Peyer's patch (tissue), 4 donors: ENCODE measurements at regions not wholly inside any gene's neighbourhood (a gene's known extent, or its start where the extent isn't known, plus 50 kb on each side); places are given as distances from the start of the nearest gene placed in this dataset.

Experiments used
- DNase-seq, 3 donors: peaks; one replicate each; pipeline ENCODE4 v3.0.0-alpha.2; 2017 to 2019
- H3K27ac ChIP-seq, 4 donors: fragments of 200-600 bp; sonication (generic); one replicate each; pipeline ENCODE4 v1.5.1; 2016 to 2019
- H3K27me3 ChIP-seq, 2 donors: fragments of 200-600 bp; sonication (generic); one replicate each; pipeline ENCODE4 v1.5.1; 2019
- H3K36me3 ChIP-seq, 3 donors: fragments of 200-600 bp; sonication (generic); one replicate each; pipeline ENCODE4 v1.5.1; 2016 to 2019
- H3K4me1 ChIP-seq, 4 donors: fragments of 200-600 bp; sonication (generic); one replicate each; pipeline ENCODE4 v1.5.1; 2016 to 2019
- H3K4me3 ChIP-seq, 4 donors: fragments of 200-600 bp; sonication (generic); 1 replicate in 3 of 4; 2 replicates in 1 of 4; pipeline ENCODE4 v1.5.1; 2016 to 2019; ENCODE audit warnings: mild to moderate bottlenecking in 1 of 4
- H3K9me3 ChIP-seq, 4 donors: fragments of 200-600 bp; sonication (generic); one replicate each; pipeline ENCODE4 v1.5.1; 2016 to 2019; ENCODE audit warnings: mild to moderate bottlenecking in 1 of 4
- CTCF ChIP-seq, 6 experiments: fragments of 450-650 bp in 4 of 6; fragments of 200-600 bp in 2 of 6; sonication (generic) in 1 of 6; IDR thresholded peaks; one replicate each; pipeline ENCODE4 v1.5.1; 2017 to 2019; ENCODE audit warnings: antibody characterized with exemption in 6 of 6, mild to moderate bottlenecking in 3 of 6, moderate library complexity in 1 of 6
- POLR2A ChIP-seq, 2 donors: fragments of 450-650 bp; IDR thresholded peaks; one replicate each; pipeline ENCODE4 v1.5.1; 2017; ENCODE audit warnings: antibody characterized with exemption in 2 of 2, mild to moderate bottlenecking in 2 of 2, moderate library complexity in 2 of 2

GRCh38 chr11:37671321-37671720 is 1073.3 kb upstream of the RAG2 start:
- Histone ChIP-seq H3K27me3 (no peaks in the 10 kb centered on the region), H3K36me3 (no peaks in the 10 kb centered on the region)
- TF ChIP-seq CTCF (IDR thresholded peaks at IDR 0.05) = no peak
- TF ChIP-seq POLR2A (IDR thresholded peaks at IDR 0.05) = no peak

GRCh38 chr11:37666960-37667359 is 1068.9 kb upstream of the RAG2 start:
- no peak for DNase-seq
- Histone ChIP-seq H3K27me3 (no peaks in the 10 kb centered on the region), H3K9me3 (no peaks in the 10 kb centered on the region), H3K4me3 (no peak overlapping the region), H3K4me1 (no peaks in the 10 kb centered on the region), H3K36me3 (no peaks in the 10 kb centered on the region), H3K27ac (no peak overlapping the region)
- TF ChIP-seq POLR2A (IDR thresholded peaks at IDR 0.05) (no peak), CTCF (IDR thresholded peaks at IDR 0.05) (no peak)

More at GRCh38 chr11:37671321-37671720, 1073.3 kb upstream of the RAG2 start:
- no peak for DNase-seq
- Histone ChIP-seq H3K27ac (no peak overlapping the region), H3K4me1 (no peaks in the 10 kb centered on the region), H3K9me3 (no peaks in the 10 kb centered on the region), H3K4me3 (no peak overlapping the region)

- no peak overlapping the region for H3K4me3 ChIP-seq
- H3K36me3 ChIP-seq = no peaks in the 10 kb centered on the region
- H3K27me3 ChIP-seq = no peaks in the 10 kb centered on the region
- TF ChIP-seq CTCF (IDR thresholded peaks at IDR 0.05) (peak in 3 of 6 experiments; percentile 49 to 71 (median 57)), POLR2A (IDR thresholded peaks at IDR 0.05) (no peak)
- no peaks in the 10 kb centered on the region for H3K9me3 ChIP-seq
- H3K27ac ChIP-seq = no peak overlapping the region
- DNase-seq = no peak
- no peaks in the 10 kb centered on the region for H3K4me1 ChIP-seq
Observed at GRCh38 chr11:37657645-37658044, 1059.6 kb upstream of the RAG2 start.

DNA sequence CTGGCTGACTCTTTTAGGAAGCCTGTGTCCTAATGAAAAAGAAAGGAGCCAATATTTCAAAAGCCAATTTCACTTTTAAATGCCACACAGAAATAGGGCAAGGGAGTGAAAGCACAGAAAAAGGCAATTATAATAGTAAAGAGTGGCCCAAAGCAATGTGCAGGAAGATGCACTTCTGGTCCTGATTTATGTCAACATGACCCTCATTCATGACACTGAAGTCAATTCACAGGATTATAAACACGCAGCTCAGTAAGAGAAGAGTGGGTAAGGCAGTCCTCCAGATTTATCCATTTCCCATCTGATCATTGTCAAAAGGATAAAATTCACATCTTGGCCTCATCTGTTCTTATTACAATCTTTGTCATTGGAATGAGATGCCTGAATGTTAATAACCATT is 1049.7 kb upstream of the RAG2 start:
- H3K27ac ChIP-seq = no peak overlapping the region
- no peak overlapping the region for H3K4me3 ChIP-seq
- H3K36me3 ChIP-seq = no peaks in the 10 kb centered on the region
- no peaks in the 10 kb centered on the region for H3K27me3 ChIP-seq
- no peaks in the 10 kb centered on the region for H3K9me3 ChIP-seq
- H3K4me1 ChIP-seq = peaks cover 0 to 11% (median 0%) of the 10 kb centered on the region in 4 donors
- no peak for DNase-seq
- no peak for TF ChIP-seq POLR2A (IDR thresholded peaks at IDR 0.05)
- no peak for TF ChIP-seq CTCF (IDR thresholded peaks at IDR 0.05)

DNA sequence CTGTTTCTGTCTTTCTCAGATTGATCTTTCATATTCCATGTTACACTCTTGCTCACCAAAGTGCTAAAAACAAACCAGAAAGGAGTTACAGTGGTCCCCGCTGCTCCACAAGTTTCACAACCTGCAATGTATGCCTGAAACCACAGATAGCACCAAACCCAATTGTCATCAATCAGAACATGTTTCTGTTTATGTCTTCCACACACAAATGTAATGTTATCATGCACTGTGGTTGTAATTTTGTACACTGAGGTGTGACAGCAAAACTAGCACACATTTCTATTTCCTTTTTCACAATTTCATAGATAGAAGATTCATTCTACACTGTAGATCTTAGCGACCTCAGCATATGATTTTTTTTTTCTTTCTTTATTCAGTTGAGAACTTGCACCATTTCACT is 1045.9 kb upstream of the RAG2 start:
- H3K27ac ChIP-seq = no peak overlapping the region
- no peaks in the 10 kb centered on the region for H3K36me3 ChIP-seq
- no peak overlapping the region for H3K4me3 ChIP-seq
- peaks cover 0 to 11% (median 0%) of the 10 kb centered on the region in 4 donors for H3K4me1 ChIP-seq
- no peak for DNase-seq
- no peaks in the 10 kb centered on the region for H3K9me3 ChIP-seq
- TF ChIP-seq CTCF (IDR thresholded peaks at IDR 0.05) = no peak
- TF ChIP-seq POLR2A (IDR thresholded peaks at IDR 0.05) = no peak
- no peaks in the 10 kb centered on the region for H3K27me3 ChIP-seq

GRCh38 chr11:37642296-37642695 is 1044.3 kb upstream of the RAG2 start:
- no peaks in the 10 kb centered on the region for H3K9me3 ChIP-seq
- no peak for DNase-seq
- TF ChIP-seq POLR2A (IDR thresholded peaks at IDR 0.05) = no peak
- no peak for TF ChIP-seq CTCF (IDR thresholded peaks at IDR 0.05)

More at GRCh38 chr11:37642296-37642695, 1044.3 kb upstream of the RAG2 start:
- H3K27ac ChIP-seq = no peak overlapping the region
- peaks cover 0 to 5% (median 0%) of the 10 kb centered on the region in 4 donors for H3K4me1 ChIP-seq
- H3K27me3 ChIP-seq = no peaks in the 10 kb centered on the region
- H3K4me3 ChIP-seq = no peak overlapping the region
- H3K36me3 ChIP-seq = no peaks in the 10 kb centered on the region
